ENCODE measurements at regions not wholly inside any gene's neighbourhood (a gene's known extent, or its start where the extent isn't known, plus 50 kb on each side); places are given as distances from the start of the nearest gene placed in this dataset.

- TF ChIP-seq, protein P1, sequence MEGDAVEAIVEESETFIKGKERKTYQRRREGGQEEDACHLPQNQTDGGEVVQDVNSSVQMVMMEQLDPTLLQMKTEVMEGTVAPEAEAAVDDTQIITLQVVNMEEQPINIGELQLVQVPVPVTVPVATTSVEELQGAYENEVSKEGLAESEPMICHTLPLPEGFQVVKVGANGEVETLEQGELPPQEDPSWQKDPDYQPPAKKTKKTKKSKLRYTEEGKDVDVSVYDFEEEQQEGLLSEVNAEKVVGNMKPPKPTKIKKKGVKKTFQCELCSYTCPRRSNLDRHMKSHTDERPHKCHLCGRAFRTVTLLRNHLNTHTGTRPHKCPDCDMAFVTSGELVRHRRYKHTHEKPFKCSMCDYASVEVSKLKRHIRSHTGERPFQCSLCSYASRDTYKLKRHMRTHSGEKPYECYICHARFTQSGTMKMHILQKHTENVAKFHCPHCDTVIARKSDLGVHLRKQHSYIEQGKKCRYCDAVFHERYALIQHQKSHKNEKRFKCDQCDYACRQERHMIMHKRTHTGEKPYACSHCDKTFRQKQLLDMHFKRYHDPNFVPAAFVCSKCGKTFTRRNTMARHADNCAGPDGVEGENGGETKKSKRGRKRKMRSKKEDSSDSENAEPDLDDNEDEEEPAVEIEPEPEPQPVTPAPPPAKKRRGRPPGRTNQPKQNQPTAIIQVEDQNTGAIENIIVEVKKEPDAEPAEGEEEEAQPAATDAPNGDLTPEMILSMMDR (conservative IDR thresholded peaks at IDR 0.05 in 1 of 2, IDR thresholded peaks at IDR 0.05 in 1 of 2; ENCODE audit: low read depth in 1 of 2, low read length in 2 of 2), result no peak
- no peak for TF ChIP-seq EZH2 (IDR thresholded peaks at IDR 0.05; ENCODE audit: low read length, missing control alignments)
Measured at GRCh38 chrX:6852121-6852520, 295.4 kb upstream of the STS start.

Data from fibroblast of lung (primary cell).